Liver (tissue), 3 donors: ENCODE measurements at regions not wholly inside any gene's neighbourhood (a gene's known extent, or its start where the extent isn't known, plus 50 kb on each side); places are given as distances from the start of the nearest gene placed in this dataset.

Experiments used
- EGR1 ChIP-seq, 2 donors: IDR thresholded peaks; 2 replicates each; pipeline ENCODE4 v1.6.1; 2016 to 2018; ENCODE audit warnings: antibody characterized with exemption in 2 of 2, low read depth in 2 of 2
- FOXA1 ChIP-seq: IDR thresholded peaks from 2 replicates; pipeline ENCODE4 v1.6.1; 2016; ENCODE audit warnings: antibody characterized with exemption
- GABPA ChIP-seq, 2 donors: IDR thresholded peaks in 1 of 2; conservative IDR thresholded peaks in 1 of 2; 2 replicates each; pipeline ENCODE4 v1.6.1; 2016; ENCODE audit warnings: antibody characterized with exemption in 2 of 2, mild to moderate bottlenecking in 1 of 2, moderate library complexity in 1 of 2
- HNF4A ChIP-seq, 2 donors: conservative IDR thresholded peaks; 2 replicates each; pipeline ENCODE4 v1.6.1; 2016; ENCODE audit warnings: antibody characterized with exemption in 2 of 2, mild to moderate bottlenecking in 2 of 2
- HNF4G ChIP-seq: IDR thresholded peaks from 2 replicates; pipeline ENCODE4 v1.6.1; 2016; ENCODE audit warnings: antibody characterized with exemption
- JUND ChIP-seq, 2 donors: IDR thresholded peaks; 2 replicates each; pipeline ENCODE4 v1.6.1; 2016; ENCODE audit warnings: antibody characterized with exemption in 2 of 2
- RXRA ChIP-seq, 2 donors: IDR thresholded peaks; 2 replicates each; pipeline ENCODE4 v1.6.1; 2017 to 2018; ENCODE audit warnings: antibody characterized with exemption in 2 of 2, mild to moderate bottlenecking in 1 of 2
- SP1 ChIP-seq: IDR thresholded peaks from 2 replicates; pipeline ENCODE4 v1.6.1; 2018; ENCODE audit warnings: antibody characterized with exemption, mild to moderate bottlenecking
- TAF1 ChIP-seq: conservative IDR thresholded peaks from 2 replicates; pipeline ENCODE4 v1.6.1; 2016; ENCODE audit warnings: antibody characterized with exemption, mild to moderate bottlenecking
- YY1 ChIP-seq: IDR thresholded peaks from 2 replicates; pipeline ENCODE4 v1.6.1; 2016; ENCODE audit warnings: antibody characterized with exemption, mild to moderate bottlenecking
- TF ChIP-seq, protein P1 (sequence below): fragments of 150-350 bp; IDR thresholded peaks from 2 replicates; pipeline ENCODE4 v1.5.1; 2017; ENCODE audit warnings: improper control_type of control experiment, low read depth, low read length; ENCODE audit not compliant: missing input control
- TF ChIP-seq, protein P2 (sequence below): IDR thresholded peaks from 2 replicates; pipeline ENCODE4 v1.6.1; 2016; ENCODE audit warnings: antibody characterized with exemption
- TF ChIP-seq, protein P3 (sequence below): IDR thresholded peaks from 2 replicates; pipeline ENCODE4 v1.6.1; 2016; ENCODE audit warnings: antibody characterized with exemption, mild to moderate bottlenecking
- TF ChIP-seq, protein P4 (sequence below): IDR thresholded peaks from 2 replicates; pipeline ENCODE4 v1.6.1; 2016; ENCODE audit warnings: antibody characterized with exemption
- donor health status: healthy.
- donor health status: healthy.

DNA sequence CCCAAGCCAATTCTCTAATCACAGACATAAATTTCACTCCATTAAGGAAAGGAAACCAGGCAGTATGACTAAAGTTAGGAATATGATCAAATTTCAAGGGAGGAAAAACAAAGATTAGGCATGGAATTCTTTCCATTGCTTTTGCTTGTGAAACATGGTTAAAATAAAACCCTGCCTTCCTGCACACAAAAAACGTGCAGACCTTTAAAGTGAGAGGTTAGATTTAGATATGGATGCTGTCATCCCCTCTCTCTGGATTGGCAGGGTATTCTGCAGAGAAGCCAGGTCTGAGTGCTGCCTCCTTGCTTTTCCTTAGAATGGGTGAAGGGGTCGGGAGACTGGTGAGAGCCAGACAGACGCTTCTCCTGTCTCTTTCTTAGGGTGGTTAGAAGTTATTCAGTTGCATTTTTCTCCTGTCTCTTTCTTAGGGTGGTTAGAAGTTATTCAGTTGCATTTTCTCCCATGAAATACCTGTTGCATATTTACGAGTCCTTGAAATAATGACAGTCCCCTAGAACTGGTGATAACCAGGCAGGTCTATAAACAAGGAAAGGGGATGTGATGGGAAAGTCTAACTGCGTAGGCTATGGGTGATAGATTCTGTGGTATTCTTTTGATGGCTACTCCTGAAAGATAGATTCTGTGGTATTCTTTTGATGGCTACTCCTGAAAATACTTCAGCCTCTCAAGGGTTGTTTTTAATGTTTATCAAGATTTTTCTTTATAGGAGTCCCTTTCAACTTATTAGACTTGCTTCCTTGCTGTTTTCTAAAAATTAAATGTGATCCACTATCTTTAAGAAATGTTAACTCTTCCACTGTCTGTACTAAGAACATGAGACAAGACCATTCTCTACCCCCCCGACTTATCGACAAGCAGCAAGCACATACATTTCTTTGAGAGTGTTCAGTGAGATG lies 163.6 kb downstream of the SPRY1 start:
- no peak for TF ChIP-seq HNF4A (conservative IDR thresholded peaks at IDR 0.05)
- no peak for TF ChIP-seq TAF1
- no peak for TF ChIP-seq SP1
- TF ChIP-seq, protein P1, sequence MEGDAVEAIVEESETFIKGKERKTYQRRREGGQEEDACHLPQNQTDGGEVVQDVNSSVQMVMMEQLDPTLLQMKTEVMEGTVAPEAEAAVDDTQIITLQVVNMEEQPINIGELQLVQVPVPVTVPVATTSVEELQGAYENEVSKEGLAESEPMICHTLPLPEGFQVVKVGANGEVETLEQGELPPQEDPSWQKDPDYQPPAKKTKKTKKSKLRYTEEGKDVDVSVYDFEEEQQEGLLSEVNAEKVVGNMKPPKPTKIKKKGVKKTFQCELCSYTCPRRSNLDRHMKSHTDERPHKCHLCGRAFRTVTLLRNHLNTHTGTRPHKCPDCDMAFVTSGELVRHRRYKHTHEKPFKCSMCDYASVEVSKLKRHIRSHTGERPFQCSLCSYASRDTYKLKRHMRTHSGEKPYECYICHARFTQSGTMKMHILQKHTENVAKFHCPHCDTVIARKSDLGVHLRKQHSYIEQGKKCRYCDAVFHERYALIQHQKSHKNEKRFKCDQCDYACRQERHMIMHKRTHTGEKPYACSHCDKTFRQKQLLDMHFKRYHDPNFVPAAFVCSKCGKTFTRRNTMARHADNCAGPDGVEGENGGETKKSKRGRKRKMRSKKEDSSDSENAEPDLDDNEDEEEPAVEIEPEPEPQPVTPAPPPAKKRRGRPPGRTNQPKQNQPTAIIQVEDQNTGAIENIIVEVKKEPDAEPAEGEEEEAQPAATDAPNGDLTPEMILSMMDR, result no peak
- TF ChIP-seq, protein P2, sequence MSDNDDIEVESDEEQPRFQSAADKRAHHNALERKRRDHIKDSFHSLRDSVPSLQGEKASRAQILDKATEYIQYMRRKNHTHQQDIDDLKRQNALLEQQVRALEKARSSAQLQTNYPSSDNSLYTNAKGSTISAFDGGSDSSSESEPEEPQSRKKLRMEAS, result no peak
- TF ChIP-seq, protein P3, sequence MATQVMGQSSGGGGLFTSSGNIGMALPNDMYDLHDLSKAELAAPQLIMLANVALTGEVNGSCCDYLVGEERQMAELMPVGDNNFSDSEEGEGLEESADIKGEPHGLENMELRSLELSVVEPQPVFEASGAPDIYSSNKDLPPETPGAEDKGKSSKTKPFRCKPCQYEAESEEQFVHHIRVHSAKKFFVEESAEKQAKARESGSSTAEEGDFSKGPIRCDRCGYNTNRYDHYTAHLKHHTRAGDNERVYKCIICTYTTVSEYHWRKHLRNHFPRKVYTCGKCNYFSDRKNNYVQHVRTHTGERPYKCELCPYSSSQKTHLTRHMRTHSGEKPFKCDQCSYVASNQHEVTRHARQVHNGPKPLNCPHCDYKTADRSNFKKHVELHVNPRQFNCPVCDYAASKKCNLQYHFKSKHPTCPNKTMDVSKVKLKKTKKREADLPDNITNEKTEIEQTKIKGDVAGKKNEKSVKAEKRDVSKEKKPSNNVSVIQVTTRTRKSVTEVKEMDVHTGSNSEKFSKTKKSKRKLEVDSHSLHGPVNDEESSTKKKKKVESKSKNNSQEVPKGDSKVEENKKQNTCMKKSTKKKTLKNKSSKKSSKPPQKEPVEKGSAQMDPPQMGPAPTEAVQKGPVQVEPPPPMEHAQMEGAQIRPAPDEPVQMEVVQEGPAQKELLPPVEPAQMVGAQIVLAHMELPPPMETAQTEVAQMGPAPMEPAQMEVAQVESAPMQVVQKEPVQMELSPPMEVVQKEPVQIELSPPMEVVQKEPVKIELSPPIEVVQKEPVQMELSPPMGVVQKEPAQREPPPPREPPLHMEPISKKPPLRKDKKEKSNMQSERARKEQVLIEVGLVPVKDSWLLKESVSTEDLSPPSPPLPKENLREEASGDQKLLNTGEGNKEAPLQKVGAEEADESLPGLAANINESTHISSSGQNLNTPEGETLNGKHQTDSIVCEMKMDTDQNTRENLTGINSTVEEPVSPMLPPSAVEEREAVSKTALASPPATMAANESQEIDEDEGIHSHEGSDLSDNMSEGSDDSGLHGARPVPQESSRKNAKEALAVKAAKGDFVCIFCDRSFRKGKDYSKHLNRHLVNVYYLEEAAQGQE, result no peak
- no peak for TF ChIP-seq JUND (IDR thresholded peaks at IDR 0.05)
- no peak for TF ChIP-seq YY1
- TF ChIP-seq, protein P4, sequence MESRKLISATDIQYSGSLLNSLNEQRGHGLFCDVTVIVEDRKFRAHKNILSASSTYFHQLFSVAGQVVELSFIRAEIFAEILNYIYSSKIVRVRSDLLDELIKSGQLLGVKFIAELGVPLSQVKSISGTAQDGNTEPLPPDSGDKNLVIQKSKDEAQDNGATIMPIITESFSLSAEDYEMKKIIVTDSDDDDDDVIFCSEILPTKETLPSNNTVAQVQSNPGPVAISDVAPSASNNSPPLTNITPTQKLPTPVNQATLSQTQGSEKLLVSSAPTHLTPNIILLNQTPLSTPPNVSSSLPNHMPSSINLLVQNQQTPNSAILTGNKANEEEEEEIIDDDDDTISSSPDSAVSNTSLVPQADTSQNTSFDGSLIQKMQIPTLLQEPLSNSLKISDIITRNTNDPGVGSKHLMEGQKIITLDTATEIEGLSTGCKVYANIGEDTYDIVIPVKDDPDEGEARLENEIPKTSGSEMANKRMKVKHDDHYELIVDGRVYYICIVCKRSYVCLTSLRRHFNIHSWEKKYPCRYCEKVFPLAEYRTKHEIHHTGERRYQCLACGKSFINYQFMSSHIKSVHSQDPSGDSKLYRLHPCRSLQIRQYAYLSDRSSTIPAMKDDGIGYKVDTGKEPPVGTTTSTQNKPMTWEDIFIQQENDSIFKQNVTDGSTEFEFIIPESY, result no peak
- TF ChIP-seq GABPA (IDR thresholded peaks at IDR 0.05 in 1 of 2, conservative IDR thresholded peaks at IDR 0.05 in 1 of 2), result no peak
- TF ChIP-seq RXRA (IDR thresholded peaks at IDR 0.05), result no peak
- no peak for TF ChIP-seq EGR1 (IDR thresholded peaks at IDR 0.05; ENCODE audit: low read depth in 2 of 2)
- TF ChIP-seq FOXA1, result no peak
- no peak for TF ChIP-seq HNF4G
